NAMALWA (cell line): ENCODE measurements at regions not wholly inside any gene's neighbourhood (a gene's known extent, or its start where the extent isn't known, plus 50 kb on each side); places are given as distances from the start of the nearest gene placed in this dataset.

ENCODE experiments used
- DNase-seq: peaks from one replicate; pipeline ENCODE4 v3.0.0-alpha.2; 2015; ENCODE audit warnings: low spot score

DNA sequence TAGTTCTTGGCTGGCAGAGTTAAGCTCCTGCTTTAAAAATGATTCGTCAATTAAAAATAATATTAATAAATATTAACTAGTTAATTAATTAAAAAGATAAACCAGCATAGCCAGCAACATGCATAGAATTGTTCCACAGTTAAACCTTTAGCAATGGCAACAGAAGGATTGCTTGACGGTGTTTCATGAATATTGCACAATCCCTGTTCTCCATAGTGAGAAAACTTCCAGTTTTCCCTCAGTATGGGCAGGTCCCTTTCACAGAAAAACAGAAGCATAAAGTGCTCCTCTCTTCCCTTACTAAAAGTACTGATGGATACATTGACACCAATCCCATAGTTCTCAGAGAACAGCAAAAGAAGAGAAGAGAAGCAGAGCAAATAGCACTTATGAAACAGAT, 71.4 kb upstream of the CAST start:
- no peak for DNase-seq

DNA sequence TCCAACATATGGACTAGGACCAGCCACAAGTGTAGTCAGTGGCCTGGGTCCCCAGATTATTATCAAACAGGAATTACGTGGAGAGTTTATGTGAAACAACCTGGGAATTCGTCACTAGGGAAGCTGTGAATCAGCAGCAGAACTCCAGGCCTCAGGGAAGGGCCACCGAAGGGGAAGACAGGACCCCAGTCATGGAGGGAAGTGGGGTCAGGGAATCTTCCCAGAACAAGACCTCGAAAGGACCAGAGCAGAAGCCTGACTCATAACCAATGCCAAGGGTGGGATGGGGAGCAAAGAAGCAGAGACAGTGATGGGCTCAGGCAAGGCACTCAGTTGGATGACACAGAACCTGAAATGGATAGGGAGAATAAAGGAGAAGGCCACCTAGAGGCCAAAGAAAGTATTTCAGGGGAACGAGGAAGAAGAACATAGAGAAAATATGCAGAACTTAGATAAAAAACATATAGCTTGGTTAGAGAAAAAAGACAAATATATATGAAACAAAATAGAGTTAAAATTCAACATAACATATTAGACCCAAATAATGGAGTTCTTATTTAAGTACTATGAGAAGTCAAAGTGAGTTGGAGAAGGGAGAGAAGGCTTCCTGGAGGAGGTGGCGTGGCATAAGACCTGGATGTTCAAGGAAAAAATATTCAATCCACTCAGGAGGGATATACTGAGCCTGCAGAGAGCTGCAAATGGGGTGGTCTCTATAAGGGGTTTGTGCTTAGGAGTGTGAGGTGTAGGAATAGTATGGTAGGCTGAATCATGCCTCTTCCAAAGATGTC, 66.7 kb upstream of the CAST start:
- peak; percentile 55 for DNase-seq

DNA sequence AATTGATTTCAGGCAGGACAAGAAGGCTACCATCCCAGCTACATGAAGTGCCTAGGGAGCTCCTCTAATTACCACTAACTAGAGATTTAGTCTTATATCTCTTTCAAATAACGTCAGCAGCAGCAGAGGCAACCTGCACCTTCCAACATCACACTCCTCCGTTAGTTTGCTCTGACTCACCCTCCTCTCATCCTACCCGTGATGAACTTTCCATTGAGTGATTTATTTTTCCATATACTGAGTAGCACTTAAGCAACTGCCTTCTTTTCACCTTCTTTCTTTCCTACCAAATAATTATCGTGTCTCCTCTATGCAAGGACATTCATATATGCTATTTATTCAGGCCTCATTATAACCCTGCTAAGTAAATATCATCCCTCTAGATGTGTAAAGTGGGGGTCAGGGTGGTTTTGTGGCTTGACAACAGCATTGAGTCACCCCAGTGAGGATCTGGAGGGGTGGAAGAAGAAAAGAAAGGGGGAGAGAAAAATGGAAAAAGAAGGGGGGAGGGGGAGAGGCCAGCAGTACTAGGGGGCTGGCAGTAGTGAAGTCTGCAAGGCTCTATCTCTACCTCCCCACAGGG, 64.6 kb upstream of the CAST start:
- DNase-seq = no peak

DNA sequence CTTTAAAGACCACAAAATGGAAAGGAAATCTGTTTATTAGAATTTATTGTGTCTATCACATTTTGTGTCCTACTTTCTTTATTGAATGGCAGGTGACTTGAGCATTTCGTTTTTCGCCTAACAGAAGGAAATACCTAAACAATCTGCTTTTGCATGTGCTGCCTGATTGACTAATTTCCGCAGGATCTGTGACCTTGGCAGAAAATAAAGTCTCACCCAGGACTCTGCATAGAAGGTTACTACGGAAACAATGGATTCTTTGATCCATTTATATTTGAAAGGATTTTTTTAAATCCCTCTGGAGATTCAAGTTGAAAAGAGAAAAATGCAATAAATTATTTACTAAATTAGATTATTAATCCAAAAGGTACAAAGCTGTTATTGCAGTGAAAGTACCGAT, 61.0 kb upstream of the CAST start:
- no peak for DNase-seq

DNA sequence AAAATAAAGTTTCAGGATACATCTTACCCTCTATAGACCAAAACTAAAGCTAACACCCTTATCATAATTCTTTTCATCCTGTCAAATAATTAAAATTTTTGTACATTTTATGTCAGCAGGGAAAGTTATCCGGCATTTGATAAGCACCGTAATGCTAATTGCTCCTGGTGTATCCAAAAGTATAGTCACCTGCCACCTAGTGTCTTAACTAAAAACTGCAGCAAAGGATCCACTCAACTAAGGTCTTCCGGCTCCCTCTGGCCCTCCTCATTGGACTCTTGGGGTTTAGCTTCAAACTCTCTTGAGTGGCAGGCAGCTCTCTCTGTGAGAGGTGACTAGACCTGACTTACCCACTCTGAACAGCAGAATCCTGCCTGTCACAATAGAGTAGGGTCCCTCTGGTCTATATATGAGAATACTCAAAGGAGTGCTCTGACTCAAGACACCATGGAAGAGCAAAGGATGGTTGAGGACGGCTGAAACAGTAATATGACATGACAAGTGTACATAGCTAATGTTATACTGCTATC, 60.4 kb upstream of the CAST start:
- DNase-seq = peak; percentile 83

DNA sequence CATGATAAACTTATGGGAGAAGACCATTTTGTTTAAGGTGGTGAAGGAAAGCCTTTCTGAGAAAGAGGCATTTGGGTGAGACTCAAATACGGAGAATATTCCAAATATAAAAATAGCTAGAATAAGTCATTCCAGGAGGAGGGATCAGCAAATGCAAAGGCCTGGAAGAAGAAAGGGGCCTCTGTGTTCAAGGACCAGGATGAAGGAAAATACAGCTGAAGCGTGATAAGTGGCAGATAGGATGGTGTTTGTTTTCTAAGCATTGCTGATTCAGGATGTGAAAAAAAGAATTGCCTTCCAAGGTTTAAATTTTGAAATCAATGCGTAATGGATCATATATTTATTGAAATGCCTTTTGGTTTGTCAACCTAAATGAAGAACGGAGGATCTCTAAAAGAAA, 59.4 kb upstream of the CAST start:
- no peak for DNase-seq

DNA sequence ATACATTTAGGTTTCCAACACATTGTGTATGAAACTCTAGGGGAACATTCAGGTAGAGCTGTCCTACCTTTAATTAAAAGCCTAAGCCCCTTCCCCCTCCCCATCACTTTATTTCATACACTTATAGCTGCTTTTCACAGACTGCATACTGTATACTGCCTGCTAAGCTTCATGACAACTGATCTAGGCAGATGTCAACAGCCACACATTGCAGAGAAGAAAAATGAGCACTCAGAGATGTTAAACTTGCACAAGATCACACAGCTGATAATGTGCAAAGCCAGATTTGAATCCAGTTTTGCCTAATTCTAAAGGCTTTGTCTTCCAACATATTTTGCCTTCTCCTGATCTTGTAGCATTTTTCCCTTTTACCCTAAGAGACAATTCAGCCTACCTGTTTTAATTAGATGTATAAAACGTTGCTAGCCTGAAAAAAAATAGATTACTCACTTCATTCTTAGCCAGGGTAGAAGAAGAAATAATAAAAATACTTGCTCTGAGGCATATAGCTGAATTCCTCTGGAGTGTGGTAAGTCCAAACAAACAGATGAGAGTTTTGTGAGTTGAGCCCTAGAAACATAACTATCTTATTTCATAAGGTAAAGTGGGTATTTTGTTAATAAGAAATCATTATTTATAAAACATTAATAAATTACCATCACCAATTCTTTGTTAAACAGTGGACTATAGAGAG, 56.9 kb upstream of the CAST start:
- DNase-seq = no peak

DNA sequence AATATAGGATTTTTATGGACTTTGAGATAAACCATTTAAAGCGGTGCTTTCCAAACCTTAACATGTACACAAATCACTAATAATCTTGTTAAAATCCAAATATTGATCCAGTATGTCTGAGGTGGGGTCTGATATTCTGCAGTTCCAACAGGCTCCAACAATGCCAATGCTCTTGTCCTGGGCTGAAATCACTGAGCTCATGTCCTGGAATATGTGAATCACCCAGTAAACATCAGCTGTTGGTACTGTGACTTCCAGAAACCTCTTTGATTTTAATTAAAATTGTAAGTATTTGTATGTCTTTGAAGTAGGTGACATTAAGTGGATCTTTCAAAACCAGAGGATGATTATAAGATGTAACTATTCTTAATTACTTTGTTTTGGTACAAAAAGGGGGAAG, 52.8 kb upstream of the CAST start:
- no peak for DNase-seq

DNA sequence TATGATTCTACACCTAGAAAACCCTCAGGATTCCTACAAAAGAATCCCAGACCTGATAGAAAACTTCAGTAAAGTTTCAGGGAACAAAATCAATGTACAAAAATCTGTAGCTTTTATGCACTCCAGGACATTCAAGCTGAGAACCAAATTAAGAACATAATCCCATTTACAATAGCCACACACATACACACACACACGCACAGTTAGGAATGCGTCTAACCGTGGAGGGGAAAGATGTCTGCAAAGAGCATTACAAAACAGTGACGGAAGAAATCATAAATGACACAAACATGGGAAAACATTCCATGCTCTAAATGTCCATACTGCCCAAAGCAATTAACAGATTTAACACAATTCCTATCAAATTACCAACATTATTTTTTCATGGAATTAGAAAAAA, 51.4 kb upstream of the CAST start:
- no peak for DNase-seq

DNA sequence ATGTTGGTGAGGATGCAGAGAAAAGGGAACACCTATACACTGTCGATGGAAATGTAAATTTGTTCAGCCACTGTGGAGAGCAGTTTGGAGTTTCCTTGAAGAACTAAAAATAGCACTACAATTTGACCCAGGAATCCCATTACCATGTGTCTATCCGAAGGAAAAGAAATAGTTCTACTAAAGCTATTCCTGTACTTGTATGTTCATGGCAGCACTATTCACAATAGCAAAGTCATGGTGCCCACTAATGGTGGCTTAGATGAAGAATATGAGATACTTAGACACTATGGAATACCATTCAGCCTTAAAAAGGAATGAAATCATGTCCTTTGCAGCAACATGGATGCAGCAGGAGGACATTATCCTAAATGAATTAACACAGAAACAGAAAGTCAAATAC, 50.2 kb upstream of the CAST start:
- no peak for DNase-seq
